ENCODE measurements at regions not wholly inside any gene's neighbourhood (a gene's known extent, or its start where the extent isn't known, plus 50 kb on each side); places are given as distances from the start of the nearest gene placed in this dataset.
"Not testable (repeated sequence)": the region's sequence is repeated elsewhere in the genome, so short reads cannot be mapped to it uniquely, and the experiment has no call there.

GRCh38 chr4:29770627-29771026, 949.5 kb upstream of the PCDH7 start:
- ChIA-PET POLR2A (no interaction called here), CTCF (interaction anchor here (0.7 kb wide), 1 partner anchor 1404 kb away, joined by 3 read pairs; no protein-coding TSS in a partner anchor)

GRCh38 chr4:29788123-29788522, 932.0 kb upstream of the PCDH7 start:
- POLR2A ChIA-PET; CTCF ChIA-PET; H3K4me3 ChIP-seq (ENCODE audit: low read depth, low read length); H3K4me1 ChIP-seq (ENCODE audit: control insufficient read depth, insufficient read depth, low read length); H3K36me3 ChIP-seq (ENCODE audit: control insufficient read depth in 2 of 2, insufficient read depth in 1 of 2, low read length in 2 of 2); H3K9me3 ChIP-seq (ENCODE audit: control insufficient read depth, insufficient read depth, low read depth, low read length); H3K27ac ChIP-seq (ENCODE audit: extremely low read depth, low read depth, low read length): not testable (repeated sequence)
- peak; percentile 55; the same call in 1 of the 2 replicates for TF ChIP-seq ZNF707 (tag by site-specific recombination; IDR thresholded peaks at IDR 0.05)

More at GRCh38 chr4:29770627-29771026, 949.5 kb upstream of the PCDH7 start:
- Histone ChIP-seq H3K4me1 (ENCODE audit: control insufficient read depth, insufficient read depth, low read length) (no peaks in the 10 kb centered on the region), H3K9me3 (ENCODE audit: control insufficient read depth, insufficient read depth, low read depth, low read length) (no peaks in the 10 kb centered on the region), H3K27ac (ENCODE audit: extremely low read depth, low read depth, low read length) (no peak overlapping the region), H3K4me3 (ENCODE audit: low read depth, low read length) (no peak overlapping the region), H3K36me3 (ENCODE audit: control insufficient read depth in 2 of 2, insufficient read depth in 1 of 2, low read length in 2 of 2) (no peaks in the 10 kb centered on the region)
- TF ChIP-seq ZNF350 (tag by site-specific recombination; IDR thresholded peaks at IDR 0.05): no peak
- TF ChIP-seq ZNF311 (tag by site-specific recombination; IDR thresholded peaks at IDR 0.05; ENCODE audit: borderline replicate concordance): no peak
- no peak for TF ChIP-seq ZEB2 (tag by site-specific recombination; IDR thresholded peaks at IDR 0.05)
- TF ChIP-seq BCL11A (tag by site-specific recombination; IDR thresholded peaks at IDR 0.05; ENCODE audit: low read depth): no peak
- TF ChIP-seq GLIS2 (tag by site-specific recombination; IDR thresholded peaks at IDR 0.05): no peak
- TF ChIP-seq ZNF266 (tag by site-specific recombination; IDR thresholded peaks at IDR 0.05; ENCODE audit: low read depth): no peak
- TF ChIP-seq ZNF830 (tag by site-specific recombination; IDR thresholded peaks at IDR 0.05; ENCODE audit: low read depth): no peak
- TF ChIP-seq GLIS1 (tag by site-specific recombination; IDR thresholded peaks at IDR 0.05): no peak
- TF ChIP-seq GFI1B (tag by site-specific recombination; IDR thresholded peaks at IDR 0.05): no peak
- TF ChIP-seq ZNF114 (tag by site-specific recombination; IDR thresholded peaks at IDR 0.05): no peak
- no peak for TF ChIP-seq ZFP41 (tag by site-specific recombination; IDR thresholded peaks at IDR 0.05; ENCODE audit: borderline replicate concordance)
- TF ChIP-seq REST (tag by site-specific recombination; IDR thresholded peaks at IDR 0.05): no peak
- no peak for TF ChIP-seq ZFP37 (tag by site-specific recombination; IDR thresholded peaks at IDR 0.05)
- TF ChIP-seq ZNF610 (tag by site-specific recombination; IDR thresholded peaks at IDR 0.05; ENCODE audit: borderline replicate concordance): no peak
- TF ChIP-seq TRIM28 (IDR thresholded peaks at IDR 0.05; ENCODE audit: borderline replicate concordance, low read length): no peak

- Histone ChIP-seq H3K4me3 (ENCODE audit: low read depth, low read length) (no peak overlapping the region), H3K4me1 (ENCODE audit: control insufficient read depth, insufficient read depth, low read length) (no peaks in the 10 kb centered on the region), H3K36me3 (ENCODE audit: control insufficient read depth in 2 of 2, insufficient read depth in 1 of 2, low read length in 2 of 2) (no peaks in the 10 kb centered on the region), H3K27ac (ENCODE audit: extremely low read depth, low read depth, low read length) (no peak overlapping the region), H3K9me3 (ENCODE audit: control insufficient read depth, insufficient read depth, low read depth, low read length) (no peaks in the 10 kb centered on the region)
- ChIA-PET POLR2A (no interaction called here), CTCF (no interaction called here)
- TF ChIP-seq ZNF223 (tag by site-specific recombination; IDR thresholded peaks at IDR 0.05) (no peak), ZNF174 (tag by site-specific recombination; IDR thresholded peaks at IDR 0.05) (no peak), PRDM1 (tag by site-specific recombination; IDR thresholded peaks at IDR 0.05) (no peak), BCL11A (tag by site-specific recombination; IDR thresholded peaks at IDR 0.05; ENCODE audit: low read depth) (no peak), ZNF791 (tag by site-specific recombination; IDR thresholded peaks at IDR 0.05) (no peak), IKZF3 (tag by site-specific recombination; IDR thresholded peaks at IDR 0.05) (no peak), ZNF544 (tag by site-specific recombination; IDR thresholded peaks at IDR 0.05) (no peak), ZNF558 (tag by site-specific recombination; IDR thresholded peaks at IDR 0.05) (no peak), ZNF843 (tag by site-specific recombination; IDR thresholded peaks at IDR 0.05) (no peak), ZXDB (tag by site-specific recombination; IDR thresholded peaks at IDR 0.05) (no peak), ZNF366 (tag by site-specific recombination; conservative IDR thresholded peaks at IDR 0.05) (no peak), ZNF473 (tag by site-specific recombination; IDR thresholded peaks at IDR 0.05) (no peak), YY1 (tag by site-specific recombination; IDR thresholded peaks at IDR 0.05) (no peak), HOXA7 (CRISPR knock-in tag; IDR thresholded peaks at IDR 0.05; ENCODE audit: borderline replicate concordance) (no peak), ZNF350 (tag by site-specific recombination; IDR thresholded peaks at IDR 0.05) (no peak)
Measured at GRCh38 chr4:29805245-29805644, 914.9 kb upstream of the PCDH7 start.
